ENCODE measurements at regions not wholly inside any gene's neighbourhood (a gene's known extent, or its start where the extent isn't known, plus 50 kb on each side); places are given as distances from the start of the nearest gene placed in this dataset.

DNA sequence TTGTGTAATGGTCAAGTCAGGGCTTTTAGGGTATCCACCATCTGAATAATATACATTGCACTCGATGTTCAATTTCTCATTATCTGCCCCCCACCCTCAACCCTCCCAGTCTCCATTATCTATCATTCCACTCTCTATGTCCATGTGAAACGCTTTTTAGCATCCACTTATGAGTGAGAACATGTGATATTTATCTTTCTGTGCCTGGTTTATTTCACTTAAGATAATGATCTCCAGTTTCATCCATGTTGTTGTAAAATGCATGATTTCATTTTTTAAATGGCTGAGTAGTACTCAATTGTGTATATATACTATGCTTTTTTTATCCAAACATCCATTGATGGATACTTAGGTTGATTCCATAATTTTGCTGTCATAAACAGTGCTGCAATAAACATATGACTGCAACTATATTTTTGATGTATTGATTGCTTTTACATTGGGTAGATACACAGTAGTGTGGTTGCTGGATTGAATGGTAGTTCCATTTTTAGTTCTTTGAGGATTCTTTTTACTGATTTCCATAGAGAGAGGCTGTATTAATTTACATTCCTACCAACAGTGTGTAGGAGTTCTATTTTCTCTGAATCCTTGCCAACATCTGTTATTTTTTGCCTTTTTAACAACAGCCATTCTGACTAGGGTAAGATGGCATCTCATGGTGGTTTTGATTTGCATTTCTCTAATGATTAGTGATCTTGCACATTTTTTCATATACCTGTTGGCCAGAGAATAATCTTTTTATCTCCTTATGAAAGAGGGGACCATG is 332.9 kb upstream of the TGFBR2 start:
- no peaks in the 10 kb centered on the region for H3K9me3 ChIP-seq (ENCODE audit: control insufficient read depth, insufficient read depth, low read depth, low read length)
- H3K4me1 ChIP-seq (ENCODE audit: control insufficient read depth, extremely low read depth, insufficient read depth, low read length) = no peaks in the 10 kb centered on the region
- H2AFZ ChIP-seq (ENCODE audit: low read length) = no peak overlapping the region
- no peaks in the 10 kb centered on the region for H3K27me3 ChIP-seq (ENCODE audit: control insufficient read depth, insufficient read depth, low read length)
- H3K4me2 ChIP-seq (ENCODE audit: extremely low read depth, insufficient read depth, low read length) = no peak overlapping the region
- H3K9ac ChIP-seq (ENCODE audit: insufficient read depth, low read length) = no peak overlapping the region
- TF ChIP-seq EZH2 (IDR thresholded peaks at IDR 0.05; ENCODE audit: low read length, missing control alignments) = no peak
- TF ChIP-seq, protein P1, sequence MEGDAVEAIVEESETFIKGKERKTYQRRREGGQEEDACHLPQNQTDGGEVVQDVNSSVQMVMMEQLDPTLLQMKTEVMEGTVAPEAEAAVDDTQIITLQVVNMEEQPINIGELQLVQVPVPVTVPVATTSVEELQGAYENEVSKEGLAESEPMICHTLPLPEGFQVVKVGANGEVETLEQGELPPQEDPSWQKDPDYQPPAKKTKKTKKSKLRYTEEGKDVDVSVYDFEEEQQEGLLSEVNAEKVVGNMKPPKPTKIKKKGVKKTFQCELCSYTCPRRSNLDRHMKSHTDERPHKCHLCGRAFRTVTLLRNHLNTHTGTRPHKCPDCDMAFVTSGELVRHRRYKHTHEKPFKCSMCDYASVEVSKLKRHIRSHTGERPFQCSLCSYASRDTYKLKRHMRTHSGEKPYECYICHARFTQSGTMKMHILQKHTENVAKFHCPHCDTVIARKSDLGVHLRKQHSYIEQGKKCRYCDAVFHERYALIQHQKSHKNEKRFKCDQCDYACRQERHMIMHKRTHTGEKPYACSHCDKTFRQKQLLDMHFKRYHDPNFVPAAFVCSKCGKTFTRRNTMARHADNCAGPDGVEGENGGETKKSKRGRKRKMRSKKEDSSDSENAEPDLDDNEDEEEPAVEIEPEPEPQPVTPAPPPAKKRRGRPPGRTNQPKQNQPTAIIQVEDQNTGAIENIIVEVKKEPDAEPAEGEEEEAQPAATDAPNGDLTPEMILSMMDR (conservative IDR thresholded peaks at IDR 0.05 in 1 of 2, IDR thresholded peaks at IDR 0.05 in 1 of 2; ENCODE audit: low read depth in 1 of 2, low read length in 2 of 2) = no peak
- peak in 1 of 2 donors; percentile 81 for DNase-seq (ENCODE audit: low read depth in 2 of 2)
- H3K27ac ChIP-seq (ENCODE audit: insufficient read depth, low read length) = no peak overlapping the region
- H3K4me3 ChIP-seq (replicated peaks in 1 of 4; ENCODE audit: control extremely low read depth in 1 of 4, insufficient read depth in 1 of 4, low read depth in 3 of 4, low read length in 4 of 4) = no peak overlapping the region
- H3K36me3 ChIP-seq (ENCODE audit: control insufficient read depth, insufficient read depth, low read length) = no peaks in the 10 kb centered on the region
- no peaks in the 10 kb centered on the region for H3K79me2 ChIP-seq (ENCODE audit: control insufficient read depth, insufficient read depth, low read length)
- H4K20me1 ChIP-seq (ENCODE audit: control insufficient read depth, extremely low read depth, insufficient read depth, low read length) = no peaks in the 10 kb centered on the region

DNA sequence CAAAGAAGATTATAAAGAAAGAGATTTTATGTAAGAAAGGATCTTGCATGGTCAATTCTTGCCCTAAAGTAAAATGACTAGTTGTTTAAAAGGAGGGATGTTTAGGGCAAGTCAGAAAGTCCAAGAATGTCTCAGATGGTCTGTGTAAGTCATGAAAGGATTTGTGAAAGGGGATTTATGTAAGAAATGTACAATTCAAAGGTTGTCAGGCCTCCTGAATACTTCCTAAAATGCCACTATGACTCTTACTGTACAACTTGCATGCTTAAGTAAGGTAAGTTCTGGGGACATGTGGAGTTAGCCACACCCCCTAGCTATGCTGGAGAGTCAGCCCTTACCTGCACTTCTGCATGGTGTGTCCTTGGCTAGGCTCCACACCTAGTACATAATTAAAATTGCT is 328.9 kb upstream of the TGFBR2 start:
- no peaks in the 10 kb centered on the region for H3K36me3 ChIP-seq (ENCODE audit: control insufficient read depth, insufficient read depth, low read length)
- TF ChIP-seq, protein P1 (conservative IDR thresholded peaks at IDR 0.05 in 1 of 2, IDR thresholded peaks at IDR 0.05 in 1 of 2; ENCODE audit: low read depth in 1 of 2, low read length in 2 of 2) = no peak
- TF ChIP-seq EZH2 (IDR thresholded peaks at IDR 0.05; ENCODE audit: low read length, missing control alignments) = no peak

DNA sequence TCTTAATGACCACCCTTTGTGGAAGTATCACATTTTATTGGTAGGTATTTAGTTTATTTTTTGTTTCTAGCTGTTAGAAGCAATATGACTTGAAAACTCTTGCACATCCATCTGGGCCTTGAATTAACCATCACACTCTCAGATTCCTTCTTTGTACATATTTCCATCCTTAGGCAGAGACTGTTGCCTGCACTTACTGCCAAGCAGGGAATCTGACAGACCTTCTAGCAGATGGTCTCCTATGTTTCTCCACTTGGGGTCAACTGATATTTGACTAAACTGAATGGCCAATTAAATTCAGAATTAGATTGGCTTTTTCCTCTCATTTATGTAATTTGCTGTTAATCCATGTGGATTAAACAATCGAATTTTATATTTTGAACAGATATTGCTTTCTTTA is 324.9 kb upstream of the TGFBR2 start:
- no peaks in the 10 kb centered on the region for H3K79me2 ChIP-seq (ENCODE audit: control insufficient read depth, insufficient read depth, low read length)
- TF ChIP-seq, protein P1 (conservative IDR thresholded peaks at IDR 0.05 in 1 of 2, IDR thresholded peaks at IDR 0.05 in 1 of 2; ENCODE audit: low read depth in 1 of 2, low read length in 2 of 2) = no peak
- no peak for TF ChIP-seq EZH2 (IDR thresholded peaks at IDR 0.05; ENCODE audit: low read length, missing control alignments)
- no peak overlapping the region for H3K4me3 ChIP-seq (replicated peaks in 1 of 4; ENCODE audit: control extremely low read depth in 1 of 4, insufficient read depth in 1 of 4, low read depth in 3 of 4, low read length in 4 of 4)
- no peaks in the 10 kb centered on the region for H4K20me1 ChIP-seq (ENCODE audit: control insufficient read depth, extremely low read depth, insufficient read depth, low read length)
- no peaks in the 10 kb centered on the region for H3K36me3 ChIP-seq (ENCODE audit: control insufficient read depth, insufficient read depth, low read length)
- no peaks in the 10 kb centered on the region for H3K9me3 ChIP-seq (ENCODE audit: control insufficient read depth, insufficient read depth, low read depth, low read length)
- H3K9ac ChIP-seq (ENCODE audit: insufficient read depth, low read length) = no peak overlapping the region
- H3K27me3 ChIP-seq (ENCODE audit: control insufficient read depth, insufficient read depth, low read length) = no peaks in the 10 kb centered on the region
- no peak overlapping the region for H3K27ac ChIP-seq (ENCODE audit: insufficient read depth, low read length)
- peak in 1 of 2 donors; percentile 39 for DNase-seq (ENCODE audit: low read depth in 2 of 2)
- H3K4me1 ChIP-seq (ENCODE audit: control insufficient read depth, extremely low read depth, insufficient read depth, low read length) = peaks cover 8% of the 10 kb centered on the region
- no peak overlapping the region for H2AFZ ChIP-seq (ENCODE audit: low read length)
- H3K4me2 ChIP-seq (ENCODE audit: extremely low read depth, insufficient read depth, low read length) = no peak overlapping the region

More for the DNA sequence above, 328.9 kb upstream of the TGFBR2 start:
- H3K27ac ChIP-seq (ENCODE audit: insufficient read depth, low read length) = no peak overlapping the region
- H4K20me1 ChIP-seq (ENCODE audit: control insufficient read depth, extremely low read depth, insufficient read depth, low read length) = no peaks in the 10 kb centered on the region
- H3K9me3 ChIP-seq (ENCODE audit: control insufficient read depth, insufficient read depth, low read depth, low read length) = no peaks in the 10 kb centered on the region
- H3K4me1 ChIP-seq (ENCODE audit: control insufficient read depth, extremely low read depth, insufficient read depth, low read length) = peaks cover 3% of the 10 kb centered on the region
- H3K9ac ChIP-seq (ENCODE audit: insufficient read depth, low read length) = no peak overlapping the region
- no peak for DNase-seq (ENCODE audit: low read depth in 2 of 2)
- H3K79me2 ChIP-seq (ENCODE audit: control insufficient read depth, insufficient read depth, low read length) = no peaks in the 10 kb centered on the region
- no peak overlapping the region for H3K4me2 ChIP-seq (ENCODE audit: extremely low read depth, insufficient read depth, low read length)
- H2AFZ ChIP-seq (ENCODE audit: low read length) = no peak overlapping the region
- no peaks in the 10 kb centered on the region for H3K27me3 ChIP-seq (ENCODE audit: control insufficient read depth, insufficient read depth, low read length)
- no peak overlapping the region for H3K4me3 ChIP-seq (replicated peaks in 1 of 4; ENCODE audit: control extremely low read depth in 1 of 4, insufficient read depth in 1 of 4, low read depth in 3 of 4, low read length in 4 of 4)

Measured in fibroblast of lung (primary cell).